Sigmoid colon (tissue), 6 donors: ENCODE measurements at regions not wholly inside any gene's neighbourhood (a gene's known extent, or its start where the extent isn't known, plus 50 kb on each side); places are given as distances from the start of the nearest gene placed in this dataset.

Source experiments
- DNase-seq: peaks from one replicate; pipeline ENCODE4 v3.0.0-alpha.2; 2019
- H3K27ac ChIP-seq, 4 donors: fragments of 200-600 bp; sonication (generic); one replicate each; pipeline ENCODE4 v1.5.1; 2016 to 2019; ENCODE audit warnings: mild to moderate bottlenecking in 1 of 4
- H3K27me3 ChIP-seq, 3 donors: fragments of 200-600 bp; sonication (generic); one replicate each; pipeline ENCODE4 v1.5.1; 2019; ENCODE audit warnings: mild to moderate bottlenecking in 1 of 3
- H3K36me3 ChIP-seq, 4 donors: fragments of 200-600 bp; sonication (generic); one replicate each; pipeline ENCODE4 v1.5.1; 2016 to 2019
- H3K4me1 ChIP-seq, 4 donors: fragments of 200-600 bp; sonication (generic); one replicate each; pipeline ENCODE4 v1.5.1; 2017 to 2019
- H3K4me3 ChIP-seq, 4 donors: fragments of 200-600 bp; sonication (generic); one replicate each; pipeline ENCODE4 v1.5.1; 2017 to 2019; ENCODE audit warnings: mild to moderate bottlenecking in 2 of 4, moderate library complexity in 1 of 4
- H3K9me3 ChIP-seq, 4 donors: fragments of 200-600 bp in 3 of 4; sonication (generic) in 3 of 4; one replicate each; pipeline versions ENCODE4 v1.5.1 to v1.6.1; 2013 to 2019
- CTCF ChIP-seq, 4 experiments: fragments of 450-650 bp in 3 of 4; fragments of 200-600 bp in 1 of 4; IDR thresholded peaks; one replicate each; pipeline ENCODE4 v1.5.1; 2016 to 2019; ENCODE audit warnings: antibody characterized with exemption in 4 of 4, mild to moderate bottlenecking in 3 of 4, moderate library complexity in 2 of 4
- EP300 ChIP-seq, 4 donors: sonication (generic); formaldehyde crosslinking; IDR thresholded peaks; one replicate each; pipeline ENCODE4 v1.6.1; 2017; ENCODE audit warnings: antibody characterized with exemption in 4 of 4
- POLR2A ChIP-seq, 2 donors: fragments of 450-650 bp; IDR thresholded peaks; one replicate each; pipeline ENCODE4 v1.6.1; 2016; ENCODE audit warnings: antibody characterized with exemption in 2 of 2, mild to moderate bottlenecking in 2 of 2, moderate library complexity in 2 of 2
- POLR2AphosphoS5 ChIP-seq, 4 donors: sonication (generic); formaldehyde crosslinking; IDR thresholded peaks; one replicate each; pipeline ENCODE4 v1.6.1; 2017; ENCODE audit warnings: antibody characterized with exemption in 4 of 4
- WGBS, 2 donors: extraction: QIAGEN DNeasy Blood & Tissue Kit; methylation state at CpG; one replicate each; pipeline ENCODE4 v1.1.7; 2013; 5-methylcytosine and 5-hydroxymethylcytosine counted together
- intact Hi-C: fragments of 100-400 bp; cut with DNase I; formaldehyde crosslinking; loops from one replicate; pipeline ENCODE4 v1.15.1; 2023
- donor health status: healthy with polysubstance abuse.
- donor health status: healthy.

GRCh38 chr15:62240121-62241096 is 75.3 kb upstream of the C2CD4B start:
- WGBS, 2 donors = 92 to 93% methylated on average over 5 of the region's 5 CpGs
- Histone ChIP-seq H3K4me1 (no peaks in the 10 kb centered on the region), H3K27me3 (no peaks in the 10 kb centered on the region), H3K36me3 (no peaks in the 10 kb centered on the region), H3K27ac (no peak overlapping the region), H3K4me3 (no peak overlapping the region), H3K9me3 (peaks cover 0 to 4% (median 1%) of the 10 kb centered on the region in 4 donors)
- intact Hi-C loops = no loop called here
- no peak for DNase-seq
- TF ChIP-seq EP300 (IDR thresholded peaks at IDR 0.05) = no peak
- no peak for TF ChIP-seq POLR2AphosphoS5 (IDR thresholded peaks at IDR 0.05)
- no peak for TF ChIP-seq POLR2A (IDR thresholded peaks at IDR 0.05)
- TF ChIP-seq CTCF (IDR thresholded peaks at IDR 0.05) = no peak

DNA sequence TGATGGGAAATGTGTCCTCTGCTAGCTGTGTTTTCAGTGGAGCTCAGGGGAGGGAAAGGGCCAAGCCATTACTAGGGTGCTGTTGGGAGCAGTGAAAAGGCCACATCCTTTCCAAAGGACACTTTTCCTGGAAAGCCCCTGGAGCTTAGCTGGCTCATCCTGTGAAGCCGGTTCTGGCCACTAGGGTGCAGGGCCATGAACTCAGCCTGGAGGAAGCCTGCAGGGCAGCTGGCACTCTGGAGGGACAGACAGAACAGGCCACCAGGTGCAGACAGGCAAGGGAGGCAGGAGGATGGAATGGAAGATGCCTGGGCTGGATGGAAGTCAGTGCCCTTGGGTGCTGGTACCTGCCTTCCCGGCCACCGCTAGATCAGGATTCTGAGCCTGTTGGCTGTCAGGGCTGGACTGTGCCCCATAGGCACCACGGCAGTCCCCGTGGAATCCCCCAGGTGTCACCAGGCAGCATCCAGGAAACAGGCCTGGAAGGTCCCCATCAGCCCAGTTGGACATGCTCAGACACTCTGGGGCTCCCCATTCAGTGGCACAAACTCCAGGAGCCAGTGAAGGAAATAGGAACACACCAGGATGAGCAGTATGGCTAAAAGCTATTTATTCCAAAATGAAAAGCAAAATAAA is 76.2 kb upstream of the C2CD4B start:
- Histone ChIP-seq H3K27ac (no peak overlapping the region), H3K36me3 (no peaks in the 10 kb centered on the region), H3K4me1 (no peaks in the 10 kb centered on the region), H3K9me3 (peaks cover 0 to 4% (median 1%) of the 10 kb centered on the region in 4 donors), H3K27me3 (no peaks in the 10 kb centered on the region), H3K4me3 (no peak overlapping the region)
- 74 to 75% methylated on average over 5 of the region's 5 CpGs for WGBS, 2 donors
- DNase-seq = no peak
- no peak for TF ChIP-seq POLR2AphosphoS5 (IDR thresholded peaks at IDR 0.05)
- no peak for TF ChIP-seq POLR2A (IDR thresholded peaks at IDR 0.05)
- TF ChIP-seq EP300 (IDR thresholded peaks at IDR 0.05) = no peak
- intact Hi-C loops = no loop called here

DNA sequence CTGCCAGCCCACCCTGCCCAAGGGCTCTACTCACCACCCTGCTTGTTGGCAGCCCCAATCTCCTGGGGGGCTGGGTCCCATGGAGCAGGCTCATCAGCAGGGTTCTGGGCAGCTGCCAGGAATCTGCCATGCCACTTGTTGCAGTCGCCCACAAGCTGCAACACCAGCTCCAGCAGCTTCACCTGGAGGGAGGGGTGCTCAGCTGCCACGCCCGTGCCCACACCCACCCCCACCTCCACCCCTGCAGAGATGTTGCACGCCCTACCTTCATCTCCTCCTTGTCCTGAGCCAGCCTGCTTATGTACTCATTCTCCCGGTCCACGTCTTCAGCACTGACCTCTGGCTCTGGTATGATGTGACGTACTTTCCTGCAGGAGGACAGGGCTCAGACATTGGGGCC is 77.9 kb upstream of the C2CD4B start:
- no peak overlapping the region for H3K27ac ChIP-seq
- H3K4me3 ChIP-seq = no peak overlapping the region
- peak; percentile 45 for DNase-seq
- H3K4me1 ChIP-seq = no peaks in the 10 kb centered on the region
- TF ChIP-seq EP300 (IDR thresholded peaks at IDR 0.05) = no peak
- no peak for TF ChIP-seq POLR2AphosphoS5 (IDR thresholded peaks at IDR 0.05)
- TF ChIP-seq CTCF (IDR thresholded peaks at IDR 0.05) = no peak
- TF ChIP-seq POLR2A (IDR thresholded peaks at IDR 0.05) = no peak
- 31 to 64% methylated on average over 7 of the region's 7 CpGs for WGBS, 2 donors
- intact Hi-C loops = no loop called here
- H3K9me3 ChIP-seq = peaks cover 0 to 2% (median under 1%) of the 10 kb centered on the region in 4 donors
- no peaks in the 10 kb centered on the region for H3K27me3 ChIP-seq
- H3K36me3 ChIP-seq = no peaks in the 10 kb centered on the region

DNA sequence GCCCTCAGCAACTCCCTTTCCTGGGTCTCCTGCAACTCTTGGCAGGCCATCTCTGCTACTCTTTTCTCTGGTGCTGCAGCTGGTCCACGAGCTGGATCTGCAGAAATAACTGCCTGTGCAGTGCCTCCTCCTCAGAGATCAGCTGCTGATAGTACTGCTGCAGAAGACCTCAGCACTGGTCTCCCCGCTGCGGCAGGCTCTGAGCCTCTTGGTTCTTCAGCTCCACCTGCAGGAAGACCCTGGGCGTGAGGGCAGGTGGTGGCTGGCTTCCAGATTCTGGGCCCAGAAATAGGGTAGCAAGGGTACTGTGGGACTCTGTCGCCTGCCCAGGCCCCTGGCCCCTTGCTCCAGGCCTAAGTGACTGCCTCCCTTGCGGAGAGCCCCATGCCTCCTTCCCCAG is 79.7 kb upstream of the C2CD4B start:
- intact Hi-C loops = no loop called here
- no peaks in the 10 kb centered on the region for H3K27me3 ChIP-seq
- no peak for DNase-seq
- no peaks in the 10 kb centered on the region for H3K36me3 ChIP-seq
- no peaks in the 10 kb centered on the region for H3K4me1 ChIP-seq
- H3K27ac ChIP-seq = no peak overlapping the region
- 82 to 86% methylated on average over 6 of the region's 6 CpGs for WGBS, 2 donors
- no peaks in the 10 kb centered on the region for H3K9me3 ChIP-seq
- H3K4me3 ChIP-seq = no peak overlapping the region
- TF ChIP-seq EP300 (IDR thresholded peaks at IDR 0.05) = no peak
- no peak for TF ChIP-seq CTCF (IDR thresholded peaks at IDR 0.05)
- no peak for TF ChIP-seq POLR2A (IDR thresholded peaks at IDR 0.05)

DNA sequence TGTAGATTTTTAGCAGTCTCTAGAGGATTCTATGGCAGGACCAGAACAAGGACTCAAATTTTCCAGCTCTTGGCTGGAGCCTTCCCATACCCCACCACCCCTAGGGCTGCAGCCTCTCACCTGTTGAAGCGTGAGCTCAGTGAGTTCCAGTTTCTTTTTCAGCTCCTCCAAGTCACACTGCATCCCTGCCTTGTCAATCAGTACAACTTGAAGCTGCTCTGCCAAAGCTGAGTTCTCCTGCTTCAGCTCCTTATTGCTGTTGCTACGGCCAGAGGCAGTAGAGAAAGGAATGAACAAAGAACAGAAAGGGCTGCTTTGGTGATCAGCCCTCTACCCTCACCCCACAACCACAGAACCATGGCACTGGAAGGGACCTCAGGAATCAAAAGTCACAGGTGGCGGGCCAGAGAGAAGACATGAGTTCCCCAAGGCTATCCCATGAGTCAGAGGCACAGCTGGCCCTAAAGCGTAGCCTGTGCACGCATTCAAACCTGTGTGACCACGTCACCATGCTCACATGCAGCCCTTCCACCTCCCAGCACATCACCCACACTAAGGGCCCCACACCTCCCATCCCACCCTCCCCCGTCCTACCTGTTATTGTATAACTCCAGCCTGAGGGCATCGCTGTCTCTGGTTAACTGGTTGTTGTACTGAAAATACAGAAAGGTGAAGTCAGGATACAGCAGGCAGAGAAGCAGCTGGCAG is 83.3 kb upstream of the C2CD4B start:
- no peaks in the 10 kb centered on the region for H3K36me3 ChIP-seq
- H3K4me3 ChIP-seq = no peak overlapping the region
- no peaks in the 10 kb centered on the region for H3K9me3 ChIP-seq
- WGBS, 2 donors = 89 to 92% methylated on average over 8 of the region's 8 CpGs
- no peak for DNase-seq
- H3K27ac ChIP-seq = no peak overlapping the region
- H3K4me1 ChIP-seq = no peaks in the 10 kb centered on the region
- no peak for TF ChIP-seq CTCF (IDR thresholded peaks at IDR 0.05)
- no peak for TF ChIP-seq POLR2A (IDR thresholded peaks at IDR 0.05)
- no peak for TF ChIP-seq EP300 (IDR thresholded peaks at IDR 0.05)
- TF ChIP-seq POLR2AphosphoS5 (IDR thresholded peaks at IDR 0.05) = no peak
- intact Hi-C loops = no loop called here
- H3K27me3 ChIP-seq = no peaks in the 10 kb centered on the region
